Frontal cortex (tissue), 3 donors: ENCODE measurements at regions not wholly inside any gene's neighbourhood (a gene's known extent, or its start where the extent isn't known, plus 50 kb on each side); places are given as distances from the start of the nearest gene placed in this dataset.

Experiments
- DNase-seq, 2 donors: peaks; one replicate each; pipeline ENCODE4 v3.0.0; 2012; ENCODE audit warnings: low spot score in 2 of 2
- FAIRE-seq: peaks from 2 replicates; lab custom pipeline; 2012; peaks lifted over from hg19 to GRCh38; lab: Jason Lieb, UNC
- donor health status: control.
- donor health status: control.
- donor health status: control.

- DNase-seq (no peak), FAIRE-seq (no peak)
Observed at GRCh38 chr5:117107859-117108258, 533.2 kb upstream of the SEMA6A start.

- no peak for FAIRE-seq
Observed at GRCh38 chr5:117103703-117104102, 529.1 kb upstream of the SEMA6A start.

DNA sequence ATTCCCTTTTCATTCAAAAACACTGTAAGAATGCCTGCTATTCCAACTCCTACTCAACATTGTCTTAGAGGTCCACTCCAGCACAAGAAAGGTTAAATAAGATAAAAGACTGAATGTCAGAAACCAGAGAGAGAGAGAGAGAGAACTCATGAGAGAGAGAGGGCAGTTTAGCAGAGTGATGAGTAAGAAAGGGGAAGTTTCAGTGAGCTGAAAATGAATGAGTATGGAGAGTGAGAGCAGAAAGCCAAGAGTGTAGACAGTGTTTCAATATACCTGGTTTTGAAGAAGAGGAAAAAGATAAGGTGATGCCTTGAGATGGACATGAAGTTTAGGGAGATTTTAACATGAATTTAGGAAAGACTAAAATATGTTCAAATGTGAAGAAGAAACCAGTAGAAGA is 528.0 kb upstream of the SEMA6A start:
- FAIRE-seq, result no peak

More at GRCh38 chr5:117103703-117104102, 529.1 kb upstream of the SEMA6A start:
- DNase-seq, result no peak

DNA sequence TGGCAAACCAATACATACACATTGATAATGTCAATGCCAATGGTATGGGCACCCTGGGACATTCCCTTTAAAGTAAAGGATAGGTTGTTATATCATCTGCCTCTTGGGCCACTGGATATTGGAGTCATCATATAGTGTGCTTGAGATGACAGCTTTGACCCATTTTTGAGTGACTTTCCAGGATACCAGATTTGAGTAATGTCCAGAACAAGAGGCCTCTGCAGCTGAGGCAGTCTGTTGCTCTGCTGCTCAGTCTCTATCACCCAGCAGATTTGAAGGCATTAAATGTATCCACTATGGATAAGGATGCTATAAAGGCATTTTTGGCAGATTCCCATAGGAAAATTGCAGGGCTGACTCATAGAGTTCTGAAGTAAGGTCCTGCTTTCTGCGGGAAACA is 525.6 kb upstream of the SEMA6A start:
- DNase-seq, result no peak
- FAIRE-seq, result no peak

More for the DNA sequence above, 528.0 kb upstream of the SEMA6A start:
- DNase-seq, result no peak

DNA sequence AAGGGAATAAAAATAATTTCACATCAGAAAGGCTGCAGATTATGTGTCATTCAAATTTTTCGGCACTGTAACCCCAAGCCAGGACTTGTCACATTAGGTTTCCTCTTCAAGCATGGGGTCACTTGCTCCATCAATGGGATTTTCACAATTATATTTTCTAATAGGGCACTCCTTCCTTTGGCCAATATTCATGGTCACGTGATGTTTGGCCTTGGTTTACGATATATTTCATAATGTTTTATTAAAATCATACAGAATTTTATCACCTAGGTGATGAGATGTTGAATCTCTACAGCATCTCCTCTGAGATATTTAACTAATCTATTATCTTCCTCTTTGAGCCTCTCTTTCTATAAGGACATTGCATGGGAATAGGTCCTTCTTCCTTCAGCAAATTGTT is 523.5 kb upstream of the SEMA6A start:
- FAIRE-seq (no peak), DNase-seq (no peak)

DNA sequence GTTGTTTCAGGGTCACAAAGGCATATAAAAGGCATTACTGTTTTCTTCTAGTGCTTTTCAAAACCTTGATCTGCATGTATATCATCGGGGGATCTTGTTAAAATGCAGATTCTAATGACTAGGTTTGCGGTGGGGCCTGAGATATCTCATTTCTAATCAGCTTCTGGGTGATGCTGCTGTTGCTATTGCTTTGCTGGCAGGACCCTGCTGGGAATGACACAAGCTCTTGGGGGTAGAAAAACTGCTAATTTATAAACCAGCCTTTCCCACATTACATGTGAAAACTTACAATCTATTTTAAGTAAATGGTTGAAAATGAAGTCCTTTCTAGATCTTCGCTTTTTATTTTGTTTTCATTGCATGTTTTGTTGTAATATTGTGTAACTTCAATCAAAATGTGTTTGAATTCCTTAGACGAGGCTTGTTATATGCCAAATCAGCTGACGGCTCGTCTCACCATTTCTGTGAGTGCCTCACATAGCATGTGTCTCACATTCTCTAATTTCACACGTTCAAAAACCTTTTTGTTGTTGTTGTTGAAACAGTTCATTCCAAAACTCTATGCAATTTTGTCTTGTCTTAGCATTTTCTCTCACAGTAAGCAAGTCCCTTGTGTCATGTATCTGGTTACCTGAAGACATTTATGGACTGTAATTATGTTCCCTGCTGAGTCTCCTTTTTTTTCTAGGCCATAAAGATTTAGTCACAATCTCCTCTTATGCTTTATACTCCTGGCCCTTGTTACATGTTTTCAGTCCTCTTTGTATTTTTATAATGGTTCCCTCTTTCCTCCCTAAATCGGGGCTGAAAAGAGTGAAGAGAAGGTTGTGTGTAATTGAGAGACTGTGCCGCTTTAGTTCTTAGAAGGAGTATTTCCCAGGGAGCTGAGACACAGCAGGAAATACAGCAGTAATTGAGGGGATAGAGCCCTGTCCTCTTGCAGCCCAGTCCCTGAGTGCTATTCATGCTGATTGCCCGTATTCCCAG is 521.0 kb upstream of the SEMA6A start:
- FAIRE-seq (no peak), DNase-seq (no peak)

DNA sequence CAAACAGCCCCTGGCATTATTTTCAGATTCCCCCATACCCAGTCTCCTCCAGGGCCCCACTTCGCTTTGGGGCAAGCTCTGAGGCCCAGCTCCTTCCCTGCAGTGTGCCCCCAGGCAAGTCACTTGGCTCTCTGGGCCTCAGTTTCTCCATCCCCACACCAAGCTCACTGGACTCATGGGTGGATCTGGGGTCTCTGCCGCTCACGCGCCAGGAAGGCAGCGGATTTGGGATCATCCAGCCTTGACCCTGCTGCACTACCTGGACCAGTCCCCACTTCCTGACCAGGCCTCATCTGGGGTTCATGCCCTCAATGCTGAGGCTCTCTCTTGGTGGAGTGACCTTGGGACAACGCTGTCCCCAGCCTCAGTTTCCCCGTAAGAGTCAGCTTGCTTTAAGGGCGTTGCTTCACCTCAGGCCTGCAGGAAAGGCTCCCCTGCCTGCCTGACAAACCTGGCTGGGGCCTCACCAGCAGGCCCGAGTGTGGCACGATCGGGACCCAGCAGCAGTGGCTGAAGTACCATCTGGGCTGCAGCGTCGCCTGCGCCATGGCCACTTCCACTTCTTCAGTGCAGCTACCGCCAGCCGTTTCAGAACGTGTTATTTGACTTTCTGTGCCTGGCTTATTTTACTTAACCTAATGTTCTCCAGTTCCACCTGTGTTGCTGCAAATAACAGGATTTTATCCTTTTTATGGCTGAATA is 519.6 kb upstream of the SEMA6A start:
- DNase-seq, result no peak
- no peak for FAIRE-seq

DNA sequence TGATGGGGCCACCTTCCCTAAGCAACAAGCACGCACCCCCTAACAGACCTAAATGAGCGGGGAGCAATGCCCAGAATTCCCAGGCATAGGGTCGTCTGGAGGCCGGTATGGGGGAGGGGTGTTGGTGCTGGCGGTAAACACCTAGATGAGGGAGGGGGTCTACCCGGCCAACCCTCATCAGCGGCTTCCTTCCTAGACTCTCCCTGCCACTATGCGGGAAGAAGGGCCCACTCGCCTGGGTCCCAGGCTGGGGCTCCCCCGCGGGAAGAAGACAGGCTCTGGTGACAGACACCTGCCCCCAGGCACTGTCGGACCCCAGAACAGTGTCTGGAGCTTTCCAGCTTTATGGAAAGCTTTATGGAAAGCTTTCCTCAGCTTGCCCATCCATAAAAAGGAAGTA is 519.0 kb upstream of the SEMA6A start:
- FAIRE-seq (no peak), DNase-seq (no peak)

DNA sequence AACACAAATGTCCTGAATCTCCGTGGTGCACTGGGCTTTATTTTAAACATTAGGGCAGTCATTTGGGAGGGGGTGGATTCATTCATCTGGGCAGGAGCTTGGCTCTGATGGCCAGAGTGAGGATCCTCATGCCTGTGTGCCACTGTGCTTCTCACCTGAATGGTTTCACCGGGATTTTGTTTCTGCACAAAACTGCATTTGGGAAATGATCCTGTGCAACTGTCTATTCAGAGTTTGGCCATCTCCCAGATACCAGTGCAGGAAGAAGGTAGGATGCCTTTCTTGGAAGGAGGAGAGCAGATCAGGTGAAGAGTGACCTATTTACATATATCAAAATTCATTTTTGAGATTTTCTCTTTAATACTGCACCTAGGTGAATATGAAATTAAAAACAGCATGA is 514.4 kb upstream of the SEMA6A start:
- DNase-seq (no peak), FAIRE-seq (no peak)

GRCh38 chr5:117088176-117088575 is 513.6 kb upstream of the SEMA6A start:
- FAIRE-seq, result no peak
- no peak for DNase-seq

DNA sequence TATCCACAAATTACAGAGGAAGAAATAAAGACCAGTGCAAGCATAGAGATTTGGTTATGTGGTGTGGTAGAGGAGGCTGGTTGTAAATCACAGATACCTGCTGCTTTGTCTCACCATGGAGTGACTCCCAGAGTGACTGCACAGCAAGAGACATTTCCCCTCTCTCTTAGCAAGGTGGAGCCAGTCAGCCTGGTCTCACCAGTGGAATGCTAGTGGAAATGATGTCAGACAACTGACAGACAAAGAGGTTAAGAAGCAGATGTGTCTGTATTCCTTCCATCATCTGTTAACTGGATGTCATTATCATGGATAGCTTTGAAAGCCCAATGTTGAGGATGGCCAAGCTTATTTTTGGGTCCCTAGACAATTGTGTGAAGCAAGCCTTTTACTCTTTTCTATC is 509.4 kb upstream of the SEMA6A start:
- FAIRE-seq (no peak), DNase-seq (no peak)

GRCh38 chr5:117082977-117083376 is 508.4 kb upstream of the SEMA6A start:
- DNase-seq (no peak), FAIRE-seq (no peak)

GRCh38 chr5:117077142-117077541 is 502.5 kb upstream of the SEMA6A start:
- no peak for DNase-seq
- FAIRE-seq, result no peak

DNA sequence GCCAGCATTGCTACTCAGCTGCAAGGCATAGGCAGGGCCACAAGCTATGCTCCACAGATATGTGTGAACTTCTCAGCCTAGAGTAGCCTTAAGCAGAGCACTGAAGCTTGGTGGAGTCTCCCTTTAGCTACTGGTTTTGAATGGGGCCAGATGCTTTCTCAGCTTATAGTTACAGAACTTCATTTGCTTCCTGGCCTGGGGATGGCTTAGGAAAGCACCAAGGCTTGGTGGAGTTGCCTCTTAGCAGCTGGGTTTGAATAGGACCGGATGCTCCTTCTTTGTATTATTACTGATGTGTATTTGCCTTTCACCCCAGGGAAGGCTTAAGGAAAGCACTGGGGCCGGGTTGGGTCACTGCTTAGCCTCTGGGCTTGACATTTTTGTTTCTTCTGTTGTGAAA is 497.8 kb upstream of the SEMA6A start:
- FAIRE-seq (no peak), DNase-seq (no peak)

GRCh38 chr5:117065800-117066199 is 491.2 kb upstream of the SEMA6A start:
- FAIRE-seq (no peak), DNase-seq (no peak)

- DNase-seq, result no peak
- no peak for FAIRE-seq
Observed at GRCh38 chr5:117065161-117065560, 490.5 kb upstream of the SEMA6A start.

DNA sequence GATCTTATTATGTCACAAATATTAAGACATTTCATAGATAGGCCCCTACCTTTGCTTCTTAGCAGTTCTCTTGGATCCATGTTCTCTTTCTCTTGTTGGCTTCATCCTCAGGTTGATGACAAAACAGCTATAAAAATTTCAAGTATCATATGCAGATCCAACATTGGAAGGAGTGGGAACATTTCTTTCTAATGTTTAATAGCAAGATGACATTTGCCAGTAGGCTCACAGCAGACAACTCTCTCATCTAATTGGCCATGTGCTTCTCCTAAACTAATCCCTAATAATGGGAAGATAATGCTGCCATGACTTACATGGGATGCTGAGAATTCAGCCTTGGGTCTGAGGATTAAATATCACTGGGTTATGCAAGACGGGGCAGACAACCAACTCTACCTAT is 485.5 kb upstream of the SEMA6A start:
- FAIRE-seq, result no peak

GRCh38 chr5:117058740-117059139 is 484.1 kb upstream of the SEMA6A start:
- no peak for FAIRE-seq
- DNase-seq, result no peak

More for the DNA sequence above, 485.5 kb upstream of the SEMA6A start:
- DNase-seq, result no peak

DNA sequence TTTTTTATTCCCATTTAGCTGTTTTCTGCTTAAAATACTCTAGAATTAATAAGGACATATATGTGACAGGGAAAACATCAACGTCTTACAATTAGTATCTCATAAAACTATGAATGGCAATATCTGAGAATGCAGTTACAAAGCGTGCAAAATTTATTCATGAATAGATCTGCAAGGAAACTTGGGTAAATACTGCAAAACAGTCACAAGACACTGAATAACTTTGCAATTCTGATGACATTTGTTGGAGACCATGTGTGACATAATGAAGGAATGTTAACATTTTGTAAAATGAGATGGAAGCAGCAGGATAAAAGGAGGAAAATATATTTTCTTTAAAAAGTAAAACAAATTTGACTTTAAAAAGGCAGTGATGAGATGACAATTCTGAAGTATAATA is 480.9 kb upstream of the SEMA6A start:
- FAIRE-seq (no peak), DNase-seq (no peak)

- DNase-seq (no peak), FAIRE-seq (no peak)
Observed at GRCh38 chr5:117054911-117055310, 480.3 kb upstream of the SEMA6A start.

DNA sequence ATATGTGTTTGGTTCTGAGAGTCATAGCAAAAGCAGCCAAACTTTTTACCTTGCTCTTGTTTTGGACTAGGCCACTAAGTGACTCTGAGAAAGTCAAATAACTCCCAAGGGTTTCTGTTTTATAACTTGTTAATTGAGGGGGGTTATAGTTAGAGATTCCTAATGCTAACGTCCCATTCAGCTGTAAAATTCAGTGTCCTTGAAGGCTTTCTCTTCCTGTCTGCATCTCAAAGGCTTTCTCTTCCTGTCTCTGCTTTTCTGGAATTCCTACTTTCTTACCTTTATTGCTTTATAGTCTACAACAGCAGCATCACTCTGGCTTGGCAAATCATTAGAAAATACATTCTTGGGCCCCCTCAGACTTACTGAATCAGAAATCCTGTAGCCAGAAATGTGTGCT is 479.5 kb upstream of the SEMA6A start:
- FAIRE-seq (no peak), DNase-seq (no peak)
